NCI-H146 treated with DMSO at 0.1 percent for 48 hours (cell line): ENCODE measurements at regions not wholly inside any gene's neighbourhood (a gene's known extent, or its start where the extent isn't known, plus 50 kb on each side); places are given as distances from the start of the nearest gene placed in this dataset.
"Not testable (repeated sequence)": the region's sequence is repeated elsewhere in the genome, so short reads cannot be mapped to it uniquely, and the experiment has no call there.

Experiments used
- DNase-seq: peaks from one replicate; lab custom pipeline; 2025; ENCODE audit not compliant: unreplicated experiment; lab: John Stamatoyannopoulos, UW

GRCh38 chr9:135400496-135400895, 79.1 kb upstream of the PPP1R26 start:
- no peak for DNase-seq

DNA sequence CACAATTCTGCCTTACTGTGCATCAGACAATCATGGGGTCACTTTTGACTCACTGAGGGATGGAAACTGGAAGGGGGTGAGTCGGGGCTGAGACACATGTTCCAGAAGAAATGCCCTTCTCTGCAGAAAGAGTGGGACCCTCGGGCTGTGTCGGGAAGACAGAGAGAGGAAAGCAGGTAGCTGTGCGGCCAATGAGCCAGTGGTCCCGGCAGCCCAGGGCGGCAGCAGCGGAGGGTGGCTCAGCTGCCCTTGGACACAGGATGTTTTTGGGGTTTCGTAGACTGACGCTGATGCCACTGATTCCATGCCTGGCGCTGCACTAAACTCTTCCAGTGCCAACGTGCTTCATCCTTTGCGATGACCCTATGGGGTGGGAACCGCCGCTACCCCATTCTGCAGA, 78.4 kb upstream of the PPP1R26 start:
- no peak for DNase-seq

DNA sequence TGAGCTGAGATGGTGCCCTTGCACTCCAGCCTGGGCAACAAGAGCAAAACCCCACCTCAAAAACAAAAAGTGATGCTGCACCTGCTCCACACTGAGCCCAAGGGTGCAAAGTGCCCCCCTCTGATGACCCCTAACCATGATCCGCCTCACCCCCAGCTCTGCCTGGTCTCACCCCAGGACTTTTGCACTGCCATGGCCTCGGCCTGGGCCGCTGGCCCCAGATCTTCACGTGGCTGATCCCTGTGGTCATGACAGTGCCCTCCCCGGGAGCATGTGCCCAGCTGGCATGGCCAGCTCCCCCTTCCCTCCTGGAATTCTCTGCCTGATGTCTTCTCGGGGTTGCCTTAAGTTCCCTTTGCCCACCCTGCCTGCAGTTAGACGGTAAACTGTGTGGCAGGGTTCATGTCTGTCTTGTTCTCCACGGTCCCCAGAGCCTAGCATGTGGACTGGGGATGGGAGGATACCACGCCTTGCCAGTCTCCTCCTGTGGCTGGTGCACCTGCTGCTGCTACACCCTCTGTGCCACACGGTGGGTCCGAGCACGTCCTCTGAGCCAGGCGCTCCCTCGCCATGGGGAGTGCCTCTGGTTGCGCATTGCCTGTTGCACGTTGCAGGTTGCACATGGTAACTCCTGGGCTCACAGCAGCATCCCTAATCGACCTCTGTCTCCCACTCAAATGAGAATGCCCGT, 77.4 kb upstream of the PPP1R26 start:
- DNase-seq, result no peak

DNA sequence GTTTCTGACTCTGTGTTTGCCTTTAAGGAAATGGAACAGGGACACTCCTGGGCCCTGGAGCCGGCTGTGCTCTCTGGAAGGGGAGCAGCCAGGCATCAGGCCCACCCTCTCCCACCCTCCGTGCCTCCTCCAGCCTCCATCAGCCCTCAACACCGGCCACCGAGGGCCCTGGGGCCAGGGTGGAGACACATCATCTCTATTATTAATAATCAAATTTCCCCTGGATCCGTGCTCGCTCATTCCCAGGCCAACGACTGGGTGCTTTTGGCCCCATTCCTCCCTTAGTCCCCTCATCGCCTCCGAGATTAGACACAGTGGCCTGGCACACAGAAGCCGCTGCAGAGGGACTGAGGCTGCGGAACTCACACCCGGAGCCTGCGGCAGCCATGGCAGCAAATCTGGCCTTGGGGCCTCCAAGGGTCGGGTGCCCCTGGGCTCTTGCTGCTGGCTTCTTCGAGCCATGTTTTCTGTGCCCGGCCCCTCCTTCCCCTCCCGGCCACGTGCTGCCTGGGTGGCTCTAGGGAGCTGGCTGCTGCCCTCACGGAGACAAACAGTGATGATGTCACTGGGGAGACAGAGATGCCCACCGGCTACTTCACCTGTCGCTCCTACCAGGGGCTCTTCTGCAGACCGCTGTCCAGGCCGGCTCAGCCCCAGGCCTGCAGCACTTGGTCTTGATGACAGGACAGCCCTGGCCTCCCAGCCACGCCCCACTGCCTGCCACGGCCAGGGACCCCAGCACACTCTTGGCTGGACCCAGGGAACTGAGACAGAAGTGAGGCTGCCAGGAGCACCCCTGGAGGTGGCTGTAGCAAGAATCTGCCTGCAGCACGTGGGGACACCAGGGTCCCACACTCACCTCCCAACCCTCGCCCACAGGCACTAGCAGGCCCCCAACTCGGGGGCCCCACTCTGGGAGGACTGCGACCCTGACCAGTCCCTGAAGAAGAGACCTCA, 76.6 kb upstream of the PPP1R26 start:
- no peak for DNase-seq

GRCh38 chr9:135403733-135404450, 75.7 kb upstream of the PPP1R26 start:
- no peak for DNase-seq

GRCh38 chr9:135404451-135405144, 75.0 kb upstream of the PPP1R26 start:
- no peak for DNase-seq

- not testable (repeated sequence) for DNase-seq
These were observed 74.5 kb upstream of the PPP1R26 start for GRCh38 chr9:135405145-135405464.

GRCh38 chr9:135408476-135409254, 70.9 kb upstream of the PPP1R26 start:
- DNase-seq, result no peak

GRCh38 chr9:135409286-135410200, 70.0 kb upstream of the PPP1R26 start:
- DNase-seq, result no peak

GRCh38 chr9:135410421-135410820, 69.2 kb upstream of the PPP1R26 start:
- no peak for DNase-seq

DNA sequence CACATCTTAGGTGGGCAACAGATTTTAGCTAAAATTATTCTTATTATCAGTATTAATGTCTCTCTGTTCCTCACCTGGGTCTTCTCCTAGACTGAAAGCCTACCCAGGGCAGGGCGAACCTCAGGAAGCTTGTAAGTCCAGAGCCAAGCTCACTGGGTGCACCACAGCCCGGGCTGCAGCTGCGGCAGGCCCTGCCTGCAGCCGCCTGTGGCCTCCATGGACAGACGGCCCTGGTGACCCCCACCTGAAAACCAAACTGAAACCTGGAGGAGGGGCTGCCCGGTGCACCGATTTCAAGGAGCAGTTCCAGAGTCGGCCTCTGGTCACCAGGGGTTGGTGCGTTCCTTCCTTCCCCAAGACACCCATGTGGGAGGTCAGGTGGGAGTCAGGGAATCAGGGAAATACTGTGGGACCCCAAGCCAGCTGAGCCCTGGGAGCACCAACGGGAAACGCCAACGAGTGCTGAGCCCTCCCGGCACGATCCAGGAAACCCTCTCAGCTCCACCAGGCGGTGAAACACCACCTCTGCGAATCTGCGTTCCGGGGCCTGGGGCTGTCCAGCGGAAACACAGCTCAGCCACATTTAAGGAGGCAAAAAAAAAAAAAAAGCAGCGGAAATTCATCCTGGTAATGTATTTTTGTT, 68.6 kb upstream of the PPP1R26 start:
- no peak for DNase-seq

GRCh38 chr9:135411605-135412004, 68.0 kb upstream of the PPP1R26 start:
- DNase-seq, result not testable (repeated sequence)

DNA sequence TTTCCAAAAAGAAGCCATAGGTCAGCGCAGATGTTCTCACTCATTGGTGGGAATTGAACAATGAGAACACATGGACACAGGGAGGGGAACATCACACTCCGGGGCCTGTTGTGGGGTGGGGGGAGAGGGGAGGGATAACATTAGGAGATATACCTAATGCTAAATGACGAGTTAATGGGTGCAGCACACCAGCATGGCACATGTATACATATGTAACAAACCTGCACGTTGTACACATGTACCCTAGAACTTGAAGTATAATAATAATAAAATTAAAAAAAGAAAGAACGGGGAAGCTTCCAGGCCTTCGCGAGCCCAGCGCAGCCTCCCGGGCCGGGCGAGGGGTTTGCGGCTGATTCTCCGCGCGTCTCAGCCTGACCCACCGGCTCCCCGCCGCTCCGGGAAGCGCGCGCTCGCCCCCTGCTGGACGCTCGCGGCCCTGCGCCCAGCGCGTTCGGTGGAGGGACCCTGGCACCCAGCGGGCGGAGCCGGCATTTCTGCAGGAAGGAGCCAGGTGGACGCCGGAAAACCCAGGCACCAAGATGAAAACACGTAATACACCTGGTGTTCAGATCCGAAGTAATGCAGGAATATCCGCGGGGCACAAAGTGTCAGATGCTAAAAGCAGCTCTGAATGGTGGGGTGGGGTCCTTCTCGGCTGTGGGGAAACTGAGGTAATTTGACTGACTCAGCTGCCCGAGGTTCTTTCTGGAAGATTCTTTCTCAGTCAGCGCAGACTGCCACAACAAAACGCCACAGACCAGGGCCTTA, 67.1 kb upstream of the PPP1R26 start:
- peak; percentile 17 for DNase-seq

DNA sequence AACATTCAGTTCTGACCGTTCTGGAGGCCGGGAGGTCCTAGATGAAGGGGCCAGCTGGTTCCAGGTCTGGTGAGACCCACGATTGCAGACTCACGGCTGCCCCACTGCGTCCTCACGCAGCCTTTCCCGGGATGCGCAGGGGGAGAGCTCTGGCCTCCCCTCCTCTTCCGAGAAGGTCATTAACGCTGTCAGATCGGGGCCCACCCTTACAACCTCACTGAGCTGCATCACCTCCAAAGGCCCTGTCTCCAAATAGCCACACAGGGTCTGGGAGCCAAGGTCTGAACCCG, 66.6 kb upstream of the PPP1R26 start:
- DNase-seq, result no peak

GRCh38 chr9:135413461-135413860, 66.1 kb upstream of the PPP1R26 start:
- no peak for DNase-seq

- no peak for DNase-seq
These were observed 65.3 kb upstream of the PPP1R26 start for GRCh38 chr9:135414293-135414692.

DNA sequence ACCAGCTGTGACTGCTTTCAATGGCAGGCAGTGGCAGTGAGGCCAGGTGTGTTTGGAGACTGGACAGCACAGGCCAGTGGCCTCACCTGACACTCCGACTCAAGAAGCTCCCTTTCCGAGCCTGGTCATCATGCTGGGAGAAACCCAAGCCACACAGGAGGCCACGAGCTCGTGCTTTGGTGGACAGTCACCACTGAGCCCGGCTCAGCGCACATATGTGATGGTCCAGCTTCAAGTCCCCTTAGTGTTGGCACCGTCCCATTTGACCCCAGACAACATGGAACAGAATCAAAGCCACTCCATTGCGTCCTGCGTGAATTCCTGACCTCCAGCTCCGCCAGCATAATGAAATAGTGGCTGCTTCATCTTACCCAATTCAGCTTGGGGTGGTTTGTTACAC, 64.0 kb upstream of the PPP1R26 start:
- no peak for DNase-seq

- no peak for DNase-seq
These were observed 62.8 kb upstream of the PPP1R26 start for GRCh38 chr9:135416664-135417290.
